Ishikawa (cell line): ENCODE measurements at regions not wholly inside any gene's neighbourhood (a gene's known extent, or its start where the extent isn't known, plus 50 kb on each side); places are given as distances from the start of the nearest gene placed in this dataset.

Source experiments
- CEBPB ChIP-seq: IDR thresholded peaks from 2 replicates; pipeline ENCODE4 v1.6.1; 2012
- EP300 ChIP-seq: IDR thresholded peaks from 2 replicates; pipeline ENCODE4 v1.6.1; 2012; ENCODE audit warnings: borderline replicate concordance
- NFIC ChIP-seq: IDR thresholded peaks from 2 replicates; pipeline ENCODE4 v1.6.1; 2012
- RAD21 ChIP-seq: IDR thresholded peaks from 2 replicates; pipeline ENCODE4 v1.6.1; 2012; ENCODE audit warnings: low read depth
- TF ChIP-seq, protein P1 (sequence below): IDR thresholded peaks from 2 replicates; pipeline ENCODE4 v1.6.1; 2012; ENCODE audit warnings: low read depth, mild to moderate bottlenecking

- TF ChIP-seq, protein P1, sequence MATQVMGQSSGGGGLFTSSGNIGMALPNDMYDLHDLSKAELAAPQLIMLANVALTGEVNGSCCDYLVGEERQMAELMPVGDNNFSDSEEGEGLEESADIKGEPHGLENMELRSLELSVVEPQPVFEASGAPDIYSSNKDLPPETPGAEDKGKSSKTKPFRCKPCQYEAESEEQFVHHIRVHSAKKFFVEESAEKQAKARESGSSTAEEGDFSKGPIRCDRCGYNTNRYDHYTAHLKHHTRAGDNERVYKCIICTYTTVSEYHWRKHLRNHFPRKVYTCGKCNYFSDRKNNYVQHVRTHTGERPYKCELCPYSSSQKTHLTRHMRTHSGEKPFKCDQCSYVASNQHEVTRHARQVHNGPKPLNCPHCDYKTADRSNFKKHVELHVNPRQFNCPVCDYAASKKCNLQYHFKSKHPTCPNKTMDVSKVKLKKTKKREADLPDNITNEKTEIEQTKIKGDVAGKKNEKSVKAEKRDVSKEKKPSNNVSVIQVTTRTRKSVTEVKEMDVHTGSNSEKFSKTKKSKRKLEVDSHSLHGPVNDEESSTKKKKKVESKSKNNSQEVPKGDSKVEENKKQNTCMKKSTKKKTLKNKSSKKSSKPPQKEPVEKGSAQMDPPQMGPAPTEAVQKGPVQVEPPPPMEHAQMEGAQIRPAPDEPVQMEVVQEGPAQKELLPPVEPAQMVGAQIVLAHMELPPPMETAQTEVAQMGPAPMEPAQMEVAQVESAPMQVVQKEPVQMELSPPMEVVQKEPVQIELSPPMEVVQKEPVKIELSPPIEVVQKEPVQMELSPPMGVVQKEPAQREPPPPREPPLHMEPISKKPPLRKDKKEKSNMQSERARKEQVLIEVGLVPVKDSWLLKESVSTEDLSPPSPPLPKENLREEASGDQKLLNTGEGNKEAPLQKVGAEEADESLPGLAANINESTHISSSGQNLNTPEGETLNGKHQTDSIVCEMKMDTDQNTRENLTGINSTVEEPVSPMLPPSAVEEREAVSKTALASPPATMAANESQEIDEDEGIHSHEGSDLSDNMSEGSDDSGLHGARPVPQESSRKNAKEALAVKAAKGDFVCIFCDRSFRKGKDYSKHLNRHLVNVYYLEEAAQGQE, result no peak
- no peak for TF ChIP-seq NFIC
- no peak for TF ChIP-seq CEBPB
- no peak for TF ChIP-seq EP300
- no peak for TF ChIP-seq RAD21
These were observed 58.6 kb upstream of the TMPRSS2 start for GRCh38 chr21:41566500-41567014.
